HEK293T (cell line): ENCODE measurements at regions not wholly inside any gene's neighbourhood (a gene's known extent, or its start where the extent isn't known, plus 50 kb on each side); places are given as distances from the start of the nearest gene placed in this dataset.

Experiments
- CTCF ChIA-PET: fragments of 350-600 bp; formaldehyde crosslinking; extraction: SDS; loops from one replicate; lab custom pipeline; 2021; ENCODE audit warnings: antibody characterized with exemption, inconsistent platforms; lab: Yijun Ruan, JAX
- POLR2A ChIA-PET: fragments of 350-600 bp; formaldehyde crosslinking; extraction: SDS; loops from one replicate; lab custom pipeline; 2020; ENCODE audit warnings: antibody characterized with exemption, inconsistent platforms; lab: Yijun Ruan, JAX
- DNase-seq: peaks from one replicate; pipeline ENCODE4 v3.0.0; 2012; ENCODE audit warnings: mixed read lengths; ENCODE audit errors: extremely low spot score
- ARNT ChIP-seq: fragments of 450-650 bp; IDR thresholded peaks from 2 replicates; pipeline ENCODE4 v1.6.1; 2017; ENCODE audit warnings: mild to moderate bottlenecking
- BHLHE40 ChIP-seq: fragments of 450-650 bp; IDR thresholded peaks from 2 replicates; pipeline ENCODE4 v1.6.1; 2016; ENCODE audit warnings: mild to moderate bottlenecking, moderate library complexity, borderline replicate concordance
- CTBP1 ChIP-seq: fragments of 450-650 bp; IDR thresholded peaks from 2 replicates; pipeline ENCODE4 v1.6.1; 2016; ENCODE audit warnings: borderline replicate concordance
- ELF4 ChIP-seq: fragments of 450-650 bp; IDR thresholded peaks from 2 replicates; pipeline ENCODE4 v1.6.1; 2017; ENCODE audit warnings: antibody characterized with exemption
- FOXA1 ChIP-seq: fragments of 450-650 bp; IDR thresholded peaks from 2 replicates; pipeline ENCODE4 v1.6.1; 2016; ENCODE audit warnings: mild to moderate bottlenecking
- FOXK2 ChIP-seq: fragments of 450-650 bp; IDR thresholded peaks from 2 replicates; pipeline ENCODE4 v1.6.1; 2016; ENCODE audit warnings: mild to moderate bottlenecking
- FOXM1 ChIP-seq: fragments of 450-650 bp; IDR thresholded peaks from 2 replicates; pipeline ENCODE4 v1.6.1; 2017; ENCODE audit warnings: mild to moderate bottlenecking, borderline replicate concordance
- HDGF ChIP-seq: fragments of 450-650 bp; IDR thresholded peaks from 2 replicates; pipeline ENCODE4 v1.6.1; 2017; ENCODE audit warnings: antibody characterized with exemption, borderline replicate concordance
- L3MBTL2 ChIP-seq: fragments of 450-650 bp; conservative IDR thresholded peaks from 2 replicates; pipeline ENCODE4 v1.6.1; 2016; ENCODE audit warnings: mild to moderate bottlenecking
- LEF1 ChIP-seq: fragments of 450-650 bp; IDR thresholded peaks from 2 replicates; pipeline ENCODE4 v1.6.1; 2017; ENCODE audit warnings: mild to moderate bottlenecking, borderline replicate concordance
- NFRKB ChIP-seq: fragments of 450-650 bp; IDR thresholded peaks from 2 replicates; pipeline ENCODE4 v1.6.1; 2016; ENCODE audit warnings: mild to moderate bottlenecking, moderate library complexity
- SP1 ChIP-seq: fragments of 450-650 bp; IDR thresholded peaks from 2 replicates; pipeline ENCODE4 v1.6.1; 2017
- SUZ12 ChIP-seq: fragments of 450-650 bp; IDR thresholded peaks from 2 replicates; pipeline ENCODE4 v1.6.1; 2016; ENCODE audit warnings: mild to moderate bottlenecking
- TARDBP ChIP-seq: fragments of 450-650 bp; IDR thresholded peaks from 2 replicates; pipeline ENCODE4 v1.6.1; 2016
- ZNF384 ChIP-seq: fragments of 450-650 bp; IDR thresholded peaks from 2 replicates; pipeline ENCODE4 v1.6.1; 2016
- TF ChIP-seq, protein P1 (sequence below): fragments of 450-650 bp; IDR thresholded peaks from 2 replicates; pipeline ENCODE4 v1.6.1; 2016

DNA sequence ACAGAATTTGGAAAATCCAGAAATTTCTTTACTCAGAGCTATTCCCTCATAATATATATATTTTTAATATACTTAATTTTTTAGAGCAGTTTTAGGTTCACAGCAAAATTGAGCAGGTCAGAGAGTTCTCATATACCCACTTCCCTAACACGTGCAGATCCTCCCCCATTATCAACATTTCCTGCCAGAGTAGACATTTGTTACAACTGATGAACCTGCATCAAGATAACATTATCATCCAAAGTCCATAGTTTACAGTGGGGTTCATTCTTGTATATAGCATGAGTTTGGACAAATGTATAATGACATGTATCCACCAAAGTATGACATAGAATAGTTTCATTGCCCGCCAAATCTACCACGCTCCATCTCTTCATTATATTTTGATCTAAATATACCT, 170.0 kb downstream of the PTEN start:
- CTCF ChIA-PET, result no interaction called here
- DNase-seq, result no peak
- POLR2A ChIA-PET, result no interaction called here
- TF ChIP-seq CTBP1, result no peak
- TF ChIP-seq SUZ12, result no peak
- TF ChIP-seq TARDBP, result no peak
- no peak for TF ChIP-seq FOXK2
- TF ChIP-seq, protein P1, sequence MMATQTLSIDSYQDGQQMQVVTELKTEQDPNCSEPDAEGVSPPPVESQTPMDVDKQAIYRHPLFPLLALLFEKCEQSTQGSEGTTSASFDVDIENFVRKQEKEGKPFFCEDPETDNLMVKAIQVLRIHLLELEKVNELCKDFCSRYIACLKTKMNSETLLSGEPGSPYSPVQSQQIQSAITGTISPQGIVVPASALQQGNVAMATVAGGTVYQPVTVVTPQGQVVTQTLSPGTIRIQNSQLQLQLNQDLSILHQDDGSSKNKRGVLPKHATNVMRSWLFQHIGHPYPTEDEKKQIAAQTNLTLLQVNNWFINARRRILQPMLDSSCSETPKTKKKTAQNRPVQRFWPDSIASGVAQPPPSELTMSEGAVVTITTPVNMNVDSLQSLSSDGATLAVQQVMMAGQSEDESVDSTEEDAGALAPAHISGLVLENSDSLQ, result no peak
- TF ChIP-seq L3MBTL2, result no peak
- TF ChIP-seq ZNF384, result no peak
- TF ChIP-seq ELF4, result no peak
- TF ChIP-seq FOXA1, result no peak

DNA sequence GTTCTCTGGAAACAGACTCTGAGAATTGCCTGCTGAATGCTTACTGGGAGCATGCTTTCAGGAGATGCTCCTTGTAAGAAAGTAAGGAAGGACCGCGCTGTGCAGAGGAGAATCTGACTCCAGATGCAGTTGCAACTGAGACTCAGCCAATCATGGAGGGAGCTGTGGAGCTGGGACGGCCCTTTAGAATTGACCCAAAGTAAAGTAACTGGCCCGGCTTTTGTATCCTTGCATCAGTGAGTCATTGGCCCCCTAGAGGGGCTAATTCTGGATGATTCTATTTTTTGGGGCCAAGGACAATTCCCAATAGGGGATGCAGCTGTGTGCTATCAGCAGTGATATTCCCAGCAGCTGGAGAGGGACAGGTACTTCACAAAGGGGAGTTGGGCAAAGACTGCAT, 170.4 kb downstream of the PTEN start:
- no peak for DNase-seq
- ChIA-PET CTCF (no interaction called here), POLR2A (no interaction called here)
- no peak for TF ChIP-seq FOXM1
- TF ChIP-seq HDGF, result no peak

DNA sequence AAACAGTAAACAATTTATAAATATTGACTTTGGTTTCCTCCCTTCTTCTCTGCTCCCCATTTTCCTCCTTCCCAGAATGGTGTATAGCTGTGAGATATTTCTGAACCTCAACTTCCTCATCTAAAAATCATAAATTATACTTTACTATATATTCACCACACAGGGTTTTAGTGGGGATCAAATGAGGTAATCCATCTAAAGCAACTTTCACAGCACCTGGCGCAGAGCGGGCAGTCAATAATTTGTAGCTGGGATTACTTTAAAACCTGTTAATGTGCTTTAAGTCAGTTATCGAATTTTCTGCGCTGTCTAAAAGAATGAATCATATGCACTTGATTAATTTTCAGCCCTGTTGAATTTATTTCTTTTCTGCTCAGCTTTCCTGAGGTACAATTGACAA, 172.7 kb downstream of the PTEN start:
- TF ChIP-seq BHLHE40, result no peak
- TF ChIP-seq TARDBP, result no peak
- no peak for TF ChIP-seq SP1
- no peak for TF ChIP-seq FOXM1
- no peak for TF ChIP-seq CTBP1
- TF ChIP-seq NFRKB, result no peak
- no peak for TF ChIP-seq HDGF
- TF ChIP-seq ARNT, result no peak
- no peak for TF ChIP-seq LEF1
- TF ChIP-seq ELF4, result no peak
- no peak for TF ChIP-seq ZNF384
- TF ChIP-seq L3MBTL2, result no peak
- TF ChIP-seq SUZ12, result no peak
- no peak for TF ChIP-seq FOXK2
- TF ChIP-seq FOXA1, result no peak
- TF ChIP-seq, protein P1, result no peak
- CTCF ChIA-PET, result no interaction called here
- POLR2A ChIA-PET, result no interaction called here
- DNase-seq, result no peak

DNA sequence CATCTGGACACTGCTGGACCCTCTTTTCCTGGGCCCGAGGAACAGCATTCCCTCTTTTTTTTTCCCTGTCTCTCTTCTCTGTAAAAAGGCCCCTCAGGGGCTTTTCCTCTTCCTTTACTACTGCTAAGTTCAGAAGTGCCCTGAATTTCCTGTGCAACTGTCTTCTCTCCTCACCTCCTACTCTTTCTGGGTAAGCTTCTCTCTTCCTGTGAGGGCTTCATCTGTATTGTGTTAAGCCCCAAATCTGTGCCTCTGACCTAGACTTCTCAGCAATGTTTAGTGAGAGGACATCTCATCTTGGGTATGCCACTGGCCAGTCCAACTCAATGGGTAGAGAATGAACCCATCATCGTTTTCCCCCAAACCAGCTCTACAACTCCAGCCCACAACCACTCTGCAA, 174.2 kb downstream of the PTEN start:
- CTCF ChIA-PET, result no interaction called here
- TF ChIP-seq L3MBTL2 (no peak), ARNT (no peak), BHLHE40 (no peak), TARDBP (no peak), FOXM1 (no peak), ELF4 (no peak)
- TF ChIP-seq, protein P1, result no peak
- DNase-seq, result no peak
- POLR2A ChIA-PET, result no interaction called here

DNA sequence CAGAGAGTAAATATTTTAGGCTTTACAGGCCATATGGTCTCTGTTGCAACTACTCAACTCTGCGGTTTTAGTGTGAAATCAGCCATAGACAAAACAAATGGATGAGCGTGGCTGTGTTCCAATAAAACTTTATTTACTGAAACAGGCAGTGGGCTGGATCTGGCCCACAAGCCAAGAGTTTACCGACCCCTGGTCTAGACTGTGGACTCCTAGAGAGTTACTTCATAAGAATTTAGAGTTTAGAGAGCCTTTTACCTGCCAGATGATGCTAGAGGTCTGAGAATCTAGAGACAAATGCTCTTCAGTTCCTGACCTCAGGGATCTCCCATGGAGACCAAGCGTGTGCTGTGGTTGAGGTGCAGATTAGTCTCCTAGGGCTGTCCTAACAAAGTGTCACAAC, 174.8 kb downstream of the PTEN start:
- TF ChIP-seq NFRKB, result no peak
- TF ChIP-seq FOXA1, result no peak
- TF ChIP-seq FOXK2, result no peak
- TF ChIP-seq TARDBP, result no peak
- no peak for TF ChIP-seq L3MBTL2
- TF ChIP-seq FOXM1, result no peak
- TF ChIP-seq BHLHE40, result no peak
- no peak for TF ChIP-seq ZNF384
- TF ChIP-seq, protein P1, result no peak
- no peak for TF ChIP-seq SUZ12
- no peak for TF ChIP-seq ARNT
- no peak for TF ChIP-seq CTBP1
- TF ChIP-seq HDGF, result no peak
- DNase-seq, result no peak
- CTCF ChIA-PET, result no interaction called here
- POLR2A ChIA-PET, result no interaction called here

DNA sequence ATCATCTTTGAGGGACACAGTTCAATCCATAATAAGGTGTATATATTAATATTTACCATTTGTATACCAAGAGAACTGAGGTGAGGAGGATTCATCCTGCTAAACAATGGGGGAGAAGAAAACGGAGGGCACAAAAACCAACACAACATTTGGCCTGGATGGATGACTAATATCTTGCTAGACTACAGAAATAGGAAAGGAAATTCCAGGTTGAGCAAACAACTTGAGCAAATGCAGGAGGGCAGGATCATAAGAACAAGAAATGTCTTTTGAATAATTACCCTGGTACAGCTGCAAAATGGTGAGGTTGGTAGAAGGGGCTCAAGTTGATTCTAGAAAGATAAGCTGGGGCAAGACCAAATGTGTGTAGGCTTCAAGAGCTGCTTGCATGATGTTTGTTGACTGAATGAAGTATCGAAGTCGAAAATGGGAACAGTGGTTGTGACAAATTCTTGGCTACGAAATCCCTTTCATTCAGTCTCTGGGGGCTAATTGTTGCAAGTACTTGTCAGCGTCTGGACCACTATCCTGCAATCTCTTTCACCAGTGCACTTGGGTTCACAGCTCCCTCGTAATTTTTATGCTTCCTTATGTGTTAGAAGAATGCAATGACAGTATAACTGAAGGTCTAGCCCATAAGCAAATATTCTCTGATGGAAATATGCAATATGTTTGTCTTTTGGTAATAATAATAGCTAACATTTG, 176.2 kb downstream of the PTEN start:
- CTCF ChIA-PET, result no interaction called here
- no peak for TF ChIP-seq ELF4
- no peak for TF ChIP-seq NFRKB
- TF ChIP-seq ZNF384, result no peak
- TF ChIP-seq FOXK2, result no peak
- no peak for TF ChIP-seq ARNT
- TF ChIP-seq, protein P1, result no peak
- TF ChIP-seq LEF1, result no peak
- TF ChIP-seq FOXM1, result no peak
- TF ChIP-seq FOXA1, result no peak
- TF ChIP-seq BHLHE40, result no peak
- no peak for TF ChIP-seq CTBP1
- TF ChIP-seq L3MBTL2, result no peak
- no peak for TF ChIP-seq SUZ12
- no peak for TF ChIP-seq SP1
- TF ChIP-seq TARDBP, result no peak
- no peak for TF ChIP-seq HDGF
- no peak for DNase-seq
- POLR2A ChIA-PET, result no interaction called here
